Endothelial cell of umbilical vein (primary cell): ENCODE measurements at regions not wholly inside any gene's neighbourhood (a gene's known extent, or its start where the extent isn't known, plus 50 kb on each side); places are given as distances from the start of the nearest gene placed in this dataset.

ENCODE experiments used
- EZH2 ChIP-seq: IDR thresholded peaks from 2 replicates; pipeline ENCODE4 v1.6.1; 2012; ENCODE audit warnings: borderline replicate concordance, low read depth, mild to moderate bottlenecking, moderate library complexity, low read length, inconsistent platforms; ENCODE audit not compliant: severe bottlenecking
- JUN ChIP-seq: IDR thresholded peaks from 2 replicates; pipeline ENCODE4 v1.6.1; 2011; ENCODE audit warnings: borderline replicate concordance, low read depth; ENCODE audit not compliant: insufficient read length, insufficient read depth
- MAX ChIP-seq: IDR thresholded peaks from 2 replicates; pipeline ENCODE4 v1.6.1; 2011; ENCODE audit not compliant: insufficient read depth, insufficient read length
- POLR2A ChIP-seq: IDR thresholded peaks from 2 replicates; pipeline ENCODE4 v1.6.1; 2012; ENCODE audit warnings: low read depth, mild to moderate bottlenecking, control low read depth, low read length
- TF ChIP-seq, protein P1 (sequence below), 2 donors: IDR thresholded peaks; 1 replicate in 1 of 2; 2 replicates in 1 of 2; pipeline ENCODE4 v1.5.1; 2011; ENCODE audit warnings: low read length in 2 of 2, mild to moderate bottlenecking in 2 of 2, moderate library complexity in 2 of 2, control low read depth in 1 of 2, inconsistent platforms in 1 of 2, low read depth in 1 of 2; ENCODE audit not compliant: insufficient read depth in 1 of 2; ENCODE audit errors: extremely low read depth in 1 of 2

- TF ChIP-seq EZH2 (no peak), MAX (no peak), JUN (no peak), POLR2A (no peak)
- TF ChIP-seq, protein P1, sequence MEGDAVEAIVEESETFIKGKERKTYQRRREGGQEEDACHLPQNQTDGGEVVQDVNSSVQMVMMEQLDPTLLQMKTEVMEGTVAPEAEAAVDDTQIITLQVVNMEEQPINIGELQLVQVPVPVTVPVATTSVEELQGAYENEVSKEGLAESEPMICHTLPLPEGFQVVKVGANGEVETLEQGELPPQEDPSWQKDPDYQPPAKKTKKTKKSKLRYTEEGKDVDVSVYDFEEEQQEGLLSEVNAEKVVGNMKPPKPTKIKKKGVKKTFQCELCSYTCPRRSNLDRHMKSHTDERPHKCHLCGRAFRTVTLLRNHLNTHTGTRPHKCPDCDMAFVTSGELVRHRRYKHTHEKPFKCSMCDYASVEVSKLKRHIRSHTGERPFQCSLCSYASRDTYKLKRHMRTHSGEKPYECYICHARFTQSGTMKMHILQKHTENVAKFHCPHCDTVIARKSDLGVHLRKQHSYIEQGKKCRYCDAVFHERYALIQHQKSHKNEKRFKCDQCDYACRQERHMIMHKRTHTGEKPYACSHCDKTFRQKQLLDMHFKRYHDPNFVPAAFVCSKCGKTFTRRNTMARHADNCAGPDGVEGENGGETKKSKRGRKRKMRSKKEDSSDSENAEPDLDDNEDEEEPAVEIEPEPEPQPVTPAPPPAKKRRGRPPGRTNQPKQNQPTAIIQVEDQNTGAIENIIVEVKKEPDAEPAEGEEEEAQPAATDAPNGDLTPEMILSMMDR (IDR thresholded peaks at IDR 0.05; ENCODE audit: extremely low read depth in 1 of 2, insufficient read depth in 1 of 2, low read depth in 1 of 2, low read length in 2 of 2): no peak
These were observed 996.8 kb downstream of the PCDH19 start for GRCh38 chrX:99413317-99413716.
